ENCODE measurements at regions not wholly inside any gene's neighbourhood (a gene's known extent, or its start where the extent isn't known, plus 50 kb on each side); places are given as distances from the start of the nearest gene placed in this dataset.
A peak's percentile ranks its signal among the peaks of the same experiment; 100 is the strongest.
"Not testable (repeated sequence)": the region's sequence is repeated elsewhere in the genome, so short reads cannot be mapped to it uniquely, and the experiment has no call there.

DNA sequence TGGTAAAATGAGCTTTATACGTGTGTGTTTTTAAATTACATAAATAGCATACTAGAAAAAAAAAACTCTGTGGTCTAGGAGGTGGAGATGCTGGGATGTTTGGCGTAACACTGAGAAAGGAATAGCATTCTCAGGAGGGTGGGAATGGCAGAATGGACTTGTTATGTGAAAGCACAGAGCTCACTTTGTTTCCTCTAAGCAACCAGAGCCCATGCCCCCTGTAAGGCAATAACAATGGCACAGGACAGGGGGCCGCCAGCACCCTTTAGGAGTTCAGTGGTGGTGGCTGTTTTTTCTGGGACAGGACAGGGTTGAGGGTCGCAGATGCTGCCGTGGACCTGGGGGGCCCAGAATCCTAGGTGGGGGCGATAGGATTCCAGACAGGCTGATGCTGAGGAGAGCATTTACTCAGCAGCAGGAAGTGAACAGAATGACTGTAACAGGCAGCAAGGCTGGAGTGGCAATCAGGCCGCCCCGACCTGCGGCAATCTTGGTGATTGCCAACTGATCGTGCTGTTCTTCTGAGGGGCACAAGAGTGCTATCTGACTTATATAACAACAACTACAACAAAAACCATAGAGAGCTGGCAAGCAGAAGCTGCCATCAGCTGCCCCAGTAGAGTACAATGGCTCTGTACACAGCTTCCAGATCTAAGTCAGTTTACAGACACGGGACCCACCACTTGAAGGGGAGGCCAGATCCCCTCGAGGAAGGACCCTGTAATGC lies 160.4 kb downstream of the UACA start:
- DNase-seq (ENCODE audit: low read depth) = no peak

DNA sequence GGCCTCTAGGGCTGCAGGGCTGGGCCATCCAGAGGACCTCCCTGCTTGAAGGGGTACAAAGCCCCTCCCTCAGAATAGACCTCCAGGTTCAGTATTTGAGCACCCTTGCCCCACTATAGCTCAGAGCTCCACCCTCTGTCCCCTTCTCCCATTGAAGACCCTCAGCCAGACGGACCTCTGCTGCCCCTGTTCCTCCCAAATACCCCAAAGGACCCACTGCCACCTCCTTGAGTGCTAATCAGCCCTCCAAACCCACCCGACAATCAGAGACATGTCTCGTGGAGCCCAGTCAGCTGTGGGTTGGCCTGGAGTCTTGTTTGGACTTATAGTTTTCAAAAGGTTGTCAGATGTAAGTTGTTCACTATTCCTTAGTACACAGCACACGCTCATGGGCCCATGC lies 161.1 kb downstream of the UACA start:
- no peak for DNase-seq (ENCODE audit: low read depth)

DNA sequence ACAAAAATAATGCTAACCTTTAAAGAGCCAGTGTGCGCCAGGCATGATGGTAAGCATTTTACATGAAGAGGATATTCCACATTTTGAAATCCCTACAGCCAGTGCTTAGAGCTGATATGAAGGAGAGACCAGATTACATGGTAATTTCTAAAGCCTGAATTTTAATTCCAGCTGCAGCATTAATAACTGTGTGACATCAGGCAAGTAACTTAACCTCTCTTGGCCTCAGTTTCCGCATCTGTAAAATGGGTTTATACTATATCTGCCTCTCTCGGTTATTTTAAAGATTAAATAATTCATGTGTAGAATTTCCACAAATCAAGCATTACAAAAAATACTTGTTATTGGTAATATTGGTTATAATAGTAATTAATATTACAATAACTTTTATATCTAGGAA lies 165.4 kb downstream of the UACA start:
- no peak for DNase-seq (ENCODE audit: low read depth)

DNA sequence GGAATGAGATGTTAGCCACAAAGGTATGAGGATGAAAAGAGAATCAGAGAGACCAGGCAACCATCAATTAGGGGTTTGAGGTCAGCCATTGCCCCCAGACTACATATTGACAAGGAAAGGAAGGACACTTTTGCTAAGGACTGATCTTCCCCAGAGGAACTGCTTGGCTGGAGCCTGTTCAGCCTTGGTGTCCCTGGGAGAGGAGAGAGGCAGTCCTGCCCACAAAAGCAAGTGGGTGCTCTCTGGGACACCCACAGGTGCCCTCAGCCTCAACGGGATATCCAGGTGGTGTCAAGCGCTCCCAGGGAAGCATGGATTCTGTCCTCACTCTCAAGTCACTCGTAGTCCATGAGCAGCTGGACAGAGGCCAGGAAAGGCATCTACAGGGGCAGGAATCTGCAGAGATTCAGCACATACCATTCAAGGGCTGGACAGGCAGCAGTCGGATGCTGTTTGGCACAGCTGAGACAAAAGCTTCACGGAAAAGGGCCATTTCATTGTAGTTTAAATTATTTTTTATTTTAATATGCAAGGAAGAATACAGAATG lies 166.2 kb downstream of the UACA start:
- no peak for DNase-seq (ENCODE audit: low read depth)

DNA sequence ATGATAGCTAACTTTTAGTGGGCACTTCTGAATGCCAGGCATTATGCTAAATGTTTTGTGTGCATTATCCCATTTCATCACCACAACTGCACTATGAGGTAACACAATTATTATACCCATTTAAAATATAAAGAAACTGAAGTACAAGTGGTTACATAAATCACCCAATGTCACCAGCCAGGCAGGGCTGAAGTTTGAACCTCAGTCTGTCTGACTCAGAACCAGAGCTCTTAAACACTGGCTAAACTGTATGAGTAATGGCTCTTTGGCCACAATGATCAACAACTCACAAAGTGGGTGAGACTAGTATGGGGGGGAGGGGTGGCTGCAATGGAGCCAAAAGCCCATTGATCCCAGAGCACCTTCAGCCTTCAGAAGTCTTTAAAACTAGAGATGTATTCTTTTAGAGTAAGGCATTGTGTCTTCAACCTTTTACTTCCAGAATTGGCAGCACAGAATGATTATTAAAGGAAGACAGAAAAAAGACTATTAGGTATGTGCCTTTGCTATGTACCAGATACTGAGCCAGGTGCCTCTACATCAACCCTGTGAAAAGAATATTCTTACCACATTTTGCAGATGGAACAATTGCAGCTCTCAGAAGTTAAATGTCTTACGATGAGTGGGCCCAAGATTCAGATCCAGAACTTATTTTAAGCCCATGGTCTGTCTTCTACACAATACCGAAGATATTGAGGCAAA lies 166.9 kb downstream of the UACA start:
- peak; percentile 90 for DNase-seq (ENCODE audit: low read depth)

DNA sequence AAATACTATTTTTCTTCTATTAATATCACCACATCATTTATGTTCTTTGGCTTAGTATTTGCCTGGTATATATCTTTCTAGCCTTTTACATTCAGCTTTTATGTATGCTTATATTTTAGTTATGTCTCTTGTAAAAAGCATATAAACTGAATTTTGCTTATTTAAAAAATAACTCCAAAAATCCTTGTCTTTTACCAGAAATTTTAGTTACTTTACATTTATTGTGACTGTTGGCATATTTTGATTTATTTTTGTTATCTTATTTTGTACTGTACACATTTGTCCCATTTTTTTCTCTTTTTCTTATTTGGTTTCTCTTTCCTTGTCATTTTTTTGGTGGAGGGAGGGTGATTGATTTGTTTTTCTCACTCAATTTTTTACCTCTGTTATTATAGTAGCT lies 169.6 kb downstream of the UACA start:
- DNase-seq (ENCODE audit: low read depth) = no peak

DNA sequence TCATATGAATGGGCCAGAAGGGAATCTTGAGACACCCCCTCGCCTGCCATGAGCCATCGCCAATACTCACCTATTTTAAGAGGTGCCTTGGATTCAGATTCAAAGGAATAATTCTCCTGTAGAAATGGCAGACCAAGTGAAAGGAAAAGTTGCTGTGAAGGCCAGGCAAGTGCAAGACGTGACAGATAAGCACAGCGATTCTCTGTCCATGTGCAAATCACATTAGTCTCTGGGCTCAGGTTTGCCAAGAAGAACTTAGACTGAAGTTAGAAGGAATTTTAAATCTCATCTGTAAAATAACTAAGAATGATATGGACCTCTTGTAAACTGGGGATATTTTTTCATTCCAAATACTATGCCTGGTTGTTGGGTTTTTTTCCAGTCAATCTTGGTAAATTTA lies 173.6 kb downstream of the UACA start:
- DNase-seq (ENCODE audit: low read depth) = no peak

DNA sequence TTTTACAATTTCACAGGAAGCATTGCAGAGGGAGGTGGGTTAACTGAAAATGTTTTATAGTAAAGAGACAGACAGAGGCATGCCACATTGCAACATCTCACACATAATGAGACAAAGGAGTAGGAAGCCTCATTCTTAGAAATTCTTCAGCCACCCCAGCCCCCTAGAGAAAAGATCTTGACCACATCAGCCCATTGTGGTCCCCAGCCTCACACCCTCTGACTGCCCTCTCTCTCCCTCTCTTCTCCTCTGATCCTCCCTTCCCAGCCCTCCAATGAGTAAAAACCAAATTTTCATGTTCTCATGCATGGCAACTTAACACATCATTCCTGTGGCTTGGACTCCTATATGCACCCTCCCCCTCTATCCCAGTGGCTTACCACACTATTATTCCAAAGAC lies 174.1 kb downstream of the UACA start:
- peak; percentile 86 for DNase-seq (ENCODE audit: low read depth)

DNA sequence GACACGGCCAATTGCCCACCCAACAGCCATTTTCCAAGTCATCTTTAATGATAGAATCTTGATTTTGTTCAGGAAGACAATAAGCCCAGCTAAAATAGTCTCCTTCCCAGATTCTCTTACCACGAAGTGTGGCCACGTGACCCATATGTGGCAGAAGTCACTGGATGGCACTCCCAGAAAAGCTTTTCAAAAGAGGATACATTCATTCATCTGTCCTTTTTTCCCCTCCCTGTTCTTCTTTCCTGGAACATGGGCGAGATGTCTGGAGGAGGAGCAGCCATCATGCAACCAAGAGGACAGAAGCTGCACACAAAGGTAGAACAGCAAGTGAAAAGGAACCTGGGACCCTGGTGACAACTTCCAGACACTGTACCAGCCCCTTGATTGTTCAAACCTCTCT lies 174.7 kb downstream of the UACA start:
- no peak for DNase-seq (ENCODE audit: low read depth)

DNA sequence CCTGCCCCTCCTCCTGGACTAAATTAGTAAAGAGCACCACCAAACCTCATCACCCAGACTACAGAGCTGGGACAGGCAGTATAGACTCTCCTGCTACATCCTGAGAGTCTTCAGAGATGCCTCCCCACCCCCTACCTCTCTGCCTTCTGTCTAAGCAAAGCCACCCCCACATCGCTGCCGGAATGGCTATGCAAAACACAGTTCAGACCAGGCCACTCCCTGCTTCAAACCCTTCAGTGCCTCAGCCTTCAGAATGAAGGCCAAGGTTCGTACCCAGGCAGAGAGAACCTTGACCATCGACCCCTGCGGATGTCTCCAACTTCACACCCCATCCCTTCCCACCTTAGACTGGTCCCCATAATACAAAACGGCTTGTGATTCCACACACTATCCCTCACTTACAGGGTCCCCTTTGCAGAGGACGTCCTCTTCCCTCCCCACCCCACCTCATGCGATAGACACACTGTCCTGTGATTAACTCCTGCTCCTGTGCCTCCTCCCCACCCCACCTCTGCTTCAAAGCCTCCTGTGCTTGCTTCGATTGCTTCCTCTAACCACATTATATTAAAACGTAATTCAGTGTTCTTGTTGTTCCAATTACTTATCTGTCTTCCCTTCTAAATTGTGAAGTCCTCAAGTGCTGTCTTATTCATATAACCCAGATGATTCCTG lies 175.3 kb downstream of the UACA start:
- DNase-seq (ENCODE audit: low read depth) = no peak

DNA sequence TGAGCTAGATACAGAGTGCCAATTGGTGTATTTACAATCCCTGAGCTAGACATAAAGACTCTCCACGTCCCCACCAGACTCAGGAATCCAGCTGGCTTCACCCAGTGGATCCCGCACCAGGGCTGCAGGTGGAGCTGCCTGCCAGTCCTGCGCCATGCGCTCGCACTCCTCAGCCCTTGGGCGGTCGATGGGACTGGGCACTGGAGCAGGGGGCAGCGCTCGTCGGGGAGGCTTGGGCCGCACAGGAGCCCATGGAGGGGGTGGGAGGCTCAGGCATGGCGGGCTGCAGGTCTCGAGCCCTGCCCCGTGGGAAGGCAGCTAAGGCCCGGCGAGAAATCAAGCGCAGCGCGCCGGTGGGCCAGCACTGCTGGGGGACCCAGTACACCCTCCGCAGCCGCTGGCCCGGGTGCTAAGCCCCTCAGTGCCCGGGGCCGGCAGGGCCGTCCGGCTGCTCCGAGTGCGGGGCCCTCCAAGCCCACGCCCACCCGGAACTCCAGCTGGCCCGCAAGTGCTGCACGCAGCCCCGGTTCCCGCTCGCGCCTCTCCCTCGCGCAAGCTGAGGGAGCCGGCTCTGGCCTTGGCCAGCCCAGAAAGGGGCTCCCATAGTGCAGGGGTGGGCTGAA lies 176.2 kb downstream of the UACA start:
- not testable (repeated sequence) for DNase-seq (ENCODE audit: low read depth)

DNA sequence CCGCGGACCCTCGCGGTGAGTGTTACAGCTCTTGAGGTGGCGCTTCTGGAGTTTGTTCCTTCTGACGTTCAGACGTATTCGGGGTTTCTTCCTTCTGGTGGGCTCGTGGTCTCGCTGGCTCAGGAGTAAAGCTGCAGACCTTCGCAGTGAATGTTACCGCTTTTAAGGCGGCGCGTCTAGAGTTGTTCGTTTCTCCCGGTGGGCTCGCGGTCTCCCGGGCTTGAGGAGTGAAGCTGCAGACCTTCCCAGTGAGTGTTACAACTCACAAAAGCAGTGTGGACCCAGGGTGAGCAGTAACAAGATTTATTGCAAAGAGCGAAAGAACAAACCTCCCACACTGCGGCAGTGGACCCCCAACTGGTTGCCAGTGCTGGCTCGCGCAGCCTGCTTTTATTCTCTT lies 177.1 kb downstream of the UACA start:
- no peak for DNase-seq (ENCODE audit: low read depth)

DNA sequence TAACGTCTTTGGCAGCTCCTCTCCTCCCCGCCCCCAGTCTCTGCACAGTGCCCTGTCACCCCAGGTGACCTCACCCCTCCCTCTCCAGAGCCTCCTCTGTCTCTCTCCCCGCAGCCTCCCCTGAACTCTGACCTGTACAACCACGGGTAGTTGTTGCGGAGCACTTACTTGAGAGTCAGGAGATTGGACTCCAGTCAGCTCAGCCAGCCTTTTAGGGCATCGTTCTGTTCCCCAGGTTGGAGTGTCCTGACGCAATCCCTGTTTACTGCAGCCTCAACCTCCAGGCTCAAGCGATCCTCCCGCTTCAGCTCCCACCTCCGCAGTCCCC lies 177.7 kb downstream of the UACA start:
- no peak for DNase-seq (ENCODE audit: low read depth)

DNA sequence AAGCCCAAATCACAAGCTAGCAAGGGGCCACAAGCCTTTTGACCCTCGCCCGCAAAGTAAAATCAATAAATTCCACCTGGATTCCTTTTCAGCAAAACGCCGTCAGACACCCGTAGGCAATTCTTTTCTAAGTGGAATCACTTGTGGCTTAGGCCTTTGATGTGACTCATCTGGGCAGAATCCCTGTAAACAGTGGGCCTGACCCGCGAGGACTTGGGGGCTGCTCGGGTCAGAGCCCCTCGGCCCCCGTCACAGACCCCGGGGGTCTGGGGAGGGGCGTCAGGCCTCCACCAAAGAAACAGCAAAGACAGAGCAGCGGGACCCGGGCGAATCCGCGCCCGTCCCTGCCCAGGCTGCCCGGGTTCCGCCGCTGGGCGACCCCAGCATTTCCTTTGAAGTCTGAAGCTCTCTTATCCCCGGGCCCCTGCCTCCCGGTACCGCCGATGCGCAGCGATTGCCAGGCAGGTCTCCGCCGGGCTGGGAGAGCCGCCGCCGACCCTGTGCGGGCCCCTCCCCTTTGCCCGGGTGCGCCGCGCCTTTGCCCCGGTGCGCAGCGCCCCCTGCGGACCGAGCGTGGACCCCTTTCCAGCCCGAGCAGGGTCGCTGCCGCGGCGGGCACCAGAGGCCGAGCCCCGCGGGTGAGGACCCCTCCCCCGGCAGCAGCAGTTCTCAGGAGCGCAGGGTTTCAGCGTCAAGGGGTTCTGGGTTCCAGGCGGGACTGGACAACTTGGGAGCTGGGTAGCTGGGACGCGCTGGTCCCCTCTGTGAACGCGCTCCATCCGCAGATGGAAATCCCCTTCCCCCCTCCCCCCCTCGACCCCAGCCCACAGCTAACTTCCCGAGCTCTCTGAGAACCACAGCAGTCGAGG lies 178.3 kb downstream of the UACA start:
- DNase-seq (ENCODE audit: low read depth) = no peak

DNA sequence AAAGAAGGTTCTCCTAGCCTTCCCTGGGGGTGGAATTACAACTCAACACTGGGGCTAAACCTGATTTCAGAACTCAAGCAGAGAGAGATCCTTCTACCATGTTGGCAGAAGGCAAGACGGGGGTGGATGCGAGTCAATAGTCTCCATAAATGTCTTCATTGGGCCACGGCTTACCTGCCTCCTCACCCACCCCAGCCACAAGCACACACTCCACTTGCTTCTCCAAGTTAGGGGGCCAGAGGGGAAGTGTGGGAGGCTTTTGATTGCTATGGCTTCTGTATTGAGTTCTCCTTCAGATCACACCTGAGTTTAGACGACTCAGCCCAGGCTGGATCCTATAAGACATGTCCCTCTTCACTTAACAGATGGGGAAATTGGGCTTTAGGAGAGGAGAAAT lies 178.9 kb downstream of the UACA start:
- no peak for DNase-seq (ENCODE audit: low read depth)

DNA sequence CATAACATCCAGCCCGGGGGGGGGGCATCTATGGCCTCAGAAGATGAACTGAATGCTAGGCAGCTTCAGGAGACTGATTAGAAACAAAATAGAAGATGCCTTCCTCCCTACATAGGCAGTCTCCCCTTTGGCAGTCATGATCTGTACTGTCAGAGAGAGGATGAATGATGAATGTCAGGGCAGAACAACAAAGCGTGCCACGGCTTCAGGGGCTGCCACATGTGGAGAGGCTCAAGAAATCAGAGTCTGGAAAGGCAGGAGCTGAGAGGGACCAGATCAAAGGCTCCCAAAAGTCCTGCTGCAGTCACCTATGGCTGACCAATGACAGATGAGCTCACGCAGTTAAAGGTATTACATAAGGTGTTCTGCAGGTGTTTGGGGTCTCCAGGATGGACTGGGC lies 180.4 kb downstream of the UACA start:
- no peak for DNase-seq (ENCODE audit: low read depth)

DNA sequence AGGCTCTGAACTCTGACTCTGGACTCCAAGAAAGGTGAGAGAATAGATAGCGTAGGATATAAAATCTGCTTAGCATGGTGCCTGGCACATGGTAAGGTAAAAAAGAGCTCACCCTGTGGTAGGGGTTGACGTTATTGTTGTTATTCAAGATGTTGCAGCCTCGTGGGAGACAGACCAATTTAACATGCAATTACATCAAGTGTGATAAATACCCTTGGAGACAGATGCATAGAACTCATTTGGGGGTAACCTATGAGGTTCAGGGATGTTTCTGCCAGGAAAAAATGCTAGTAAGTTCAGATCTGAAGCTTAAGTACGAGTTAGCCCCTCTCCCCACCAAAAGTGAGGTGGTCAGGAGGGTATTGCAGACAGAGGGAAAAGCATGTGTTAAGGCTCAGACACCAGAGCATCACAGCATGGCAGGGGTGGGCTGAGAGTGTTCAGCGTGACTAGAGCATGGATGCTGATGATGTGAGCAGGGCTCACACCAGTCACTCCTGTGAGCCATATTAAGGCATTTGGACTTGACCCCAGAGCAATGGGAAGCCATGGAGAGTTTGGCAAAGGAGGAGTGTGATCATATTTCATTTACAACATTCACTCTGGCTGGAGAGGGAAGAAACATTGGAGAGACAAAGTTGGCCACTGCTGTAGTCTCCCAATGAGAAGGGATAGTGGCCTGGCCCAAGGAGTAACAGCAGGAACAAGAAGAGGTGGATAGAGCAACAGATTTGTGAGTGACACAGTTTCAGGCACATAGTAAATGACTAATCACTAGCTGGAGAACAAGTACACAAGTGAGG lies 181.0 kb downstream of the UACA start:
- DNase-seq (ENCODE audit: low read depth) = peak; percentile 87

DNA sequence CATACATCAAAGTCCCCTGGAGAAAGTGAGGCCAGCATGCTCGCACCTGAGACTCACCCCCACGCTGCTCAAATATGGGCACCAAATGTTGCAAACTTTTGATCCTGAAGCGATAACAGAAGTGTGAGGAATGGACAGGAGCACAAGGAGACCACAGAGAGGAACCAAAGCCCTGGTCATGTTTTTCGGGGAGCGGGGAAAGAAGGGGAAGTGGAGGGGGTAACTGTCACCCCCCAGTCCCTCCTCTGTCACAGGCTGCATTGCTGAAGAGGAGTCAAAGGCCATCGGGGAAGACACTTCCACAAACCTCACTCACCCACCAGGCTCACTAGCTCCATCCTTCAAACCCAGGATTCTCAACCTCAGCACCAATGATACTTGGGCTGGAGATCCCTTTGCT lies 182.4 kb downstream of the UACA start:
- no peak for DNase-seq (ENCODE audit: low read depth)

DNA sequence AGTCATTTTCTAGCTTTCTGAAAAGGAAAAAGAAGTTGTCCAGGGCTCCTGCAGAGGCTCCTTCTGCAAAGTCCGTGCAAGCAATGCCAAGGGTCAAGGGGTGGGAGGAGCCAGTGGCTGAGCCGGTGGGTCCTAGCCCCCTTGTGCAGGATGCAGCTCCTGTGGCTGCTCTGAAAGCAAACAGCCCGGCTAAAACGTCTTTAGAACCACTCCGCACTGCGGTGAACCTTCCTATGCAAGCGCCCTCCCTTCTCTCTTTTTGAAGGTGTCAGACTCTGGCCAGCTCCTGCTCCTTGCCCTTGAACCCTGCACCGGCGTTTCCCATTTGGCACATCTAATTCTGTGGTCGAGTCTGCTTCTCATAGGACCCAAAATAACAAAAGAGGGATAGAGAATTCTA lies 183.1 kb downstream of the UACA start:
- no peak for DNase-seq (ENCODE audit: low read depth)

DNA sequence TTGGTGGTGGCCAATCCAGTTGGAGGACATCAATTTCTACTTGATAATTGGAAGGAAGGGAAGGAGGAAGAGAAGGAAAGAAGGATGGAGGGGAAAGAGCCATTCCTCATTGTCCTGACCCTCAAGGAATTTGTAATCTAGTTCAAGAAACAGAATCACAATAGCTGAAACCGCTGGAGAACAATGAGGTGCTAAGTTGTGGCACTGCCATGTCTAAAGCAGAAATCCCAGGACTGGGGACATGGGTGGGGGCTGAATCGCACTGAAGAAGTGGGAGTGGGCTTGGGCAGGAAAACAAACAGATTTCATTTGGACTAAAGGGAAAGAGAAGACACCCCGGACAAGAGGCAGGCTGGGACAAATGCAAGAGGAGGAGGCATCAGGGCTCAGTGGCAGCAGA lies 183.6 kb downstream of the UACA start:
- no peak for DNase-seq (ENCODE audit: low read depth)

DNA sequence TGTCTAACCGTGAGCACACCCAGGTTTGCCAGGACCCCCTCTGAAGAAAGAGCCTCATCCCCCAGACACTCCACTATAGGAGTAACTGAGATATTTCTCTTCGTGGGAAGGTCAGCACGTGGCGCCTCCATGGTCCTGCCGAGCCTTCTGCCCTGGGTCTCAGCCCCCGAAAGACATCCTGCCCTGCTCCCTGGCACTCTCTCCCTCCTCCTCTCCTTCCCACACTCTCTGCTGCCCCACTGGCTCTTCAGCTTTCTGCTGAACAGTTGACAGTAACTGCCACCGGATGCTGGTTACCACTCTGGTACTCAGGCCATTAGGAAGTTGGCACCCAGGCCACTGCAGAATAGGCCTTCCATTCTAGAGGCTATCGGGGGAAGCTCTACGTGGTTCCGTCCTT lies 185.2 kb downstream of the UACA start:
- no peak for DNase-seq (ENCODE audit: low read depth)
